Left lung (tissue), 4 donors: ENCODE measurements at regions not wholly inside any gene's neighbourhood (a gene's known extent, or its start where the extent isn't known, plus 50 kb on each side); places are given as distances from the start of the nearest gene placed in this dataset.

Experiments used
- ATAC-seq: fragments of 200-7000 bp; cut with Tn5 transposase; one replicate; pipeline ENCODE4 v1.9.1; 2020; ENCODE audit warnings: moderate library complexity
- DNase-seq, 4 donors: peaks; one replicate each; pipeline ENCODE4 v3.0.0-alpha.2; 2013 to 2020
- H3K27ac ChIP-seq, 2 donors: fragments of 200-600 bp; sonication (generic) in 1 of 2; one replicate each; pipeline versions ENCODE4 v1.5.0 to v1.8.0; 2020 to 2021
- H3K27me3 ChIP-seq, 2 donors: fragments of 200-600 bp; sonication (generic) in 1 of 2; one replicate each; pipeline versions ENCODE4 v1.5.0 to v1.8.0; 2020 to 2021
- H3K36me3 ChIP-seq, 2 donors: fragments of 200-600 bp; sonication (generic) in 1 of 2; one replicate each; pipeline versions ENCODE4 v1.5.0 to v1.8.0; 2020 to 2021
- H3K4me1 ChIP-seq, 2 donors: fragments of 200-600 bp; one replicate each; pipeline ENCODE4 v1.8.0; 2021
- H3K4me3 ChIP-seq, 2 donors: fragments of 200-600 bp; sonication (generic) in 1 of 2; one replicate each; pipeline versions ENCODE4 v1.5.0 to v1.8.0; 2020 to 2021; ENCODE audit warnings: mild to moderate bottlenecking in 1 of 2
- H3K9me3 ChIP-seq, 2 donors: fragments of 200-600 bp; sonication (generic) in 1 of 2; one replicate each; pipeline versions ENCODE4 v1.5.0 to v1.8.0; 2020 to 2021
- intact Hi-C, 2 donors: fragments of 100-400 bp; cut with DNase I; formaldehyde crosslinking; loops; one replicate each; pipeline versions ENCODE4 v1.11.2 to v1.14.2; 2022
- TF ChIP-seq, protein P1 (sequence below), 2 donors: fragments of 200-600 bp; sonication (generic) in 1 of 2; IDR thresholded peaks; one replicate each; pipeline versions ENCODE4 v1.5.0 to v1.8.0; 2021; ENCODE audit warnings: antibody characterized with exemption in 2 of 2
- donor health status: DM: no; HTN: yes; CAD: no.
- donor health status: DM: no; HTN: no; CAD: no.

DNA sequence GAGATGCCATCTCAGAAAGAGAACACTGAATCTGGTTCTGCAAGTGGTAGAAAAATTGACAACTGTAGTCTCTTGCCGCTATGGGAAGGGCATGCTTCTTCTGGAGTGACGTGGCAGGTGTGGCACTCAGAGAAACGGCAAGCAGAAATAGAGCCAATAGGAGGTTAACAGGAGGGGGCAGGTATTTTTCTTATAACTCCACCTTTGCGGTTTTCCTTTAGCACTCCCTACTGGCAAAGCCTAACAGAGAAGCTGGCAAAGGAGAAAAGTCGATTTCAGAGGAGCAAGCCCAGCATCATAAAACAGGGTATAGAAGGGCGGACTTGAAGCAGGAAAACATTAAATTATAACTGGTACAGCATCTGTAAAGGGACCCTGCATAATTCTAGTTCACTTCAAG lies 1382.2 kb downstream of the PCDH18 start:
- Histone ChIP-seq H3K9me3 (peaks cover 0 to 12% of the 10 kb centered on the region in 2 donors), H3K4me1 (no peaks in the 10 kb centered on the region), H3K4me3 (no peak overlapping the region), H3K36me3 (no peaks in the 10 kb centered on the region), H3K27me3 (no peaks in the 10 kb centered on the region), H3K27ac (no peak overlapping the region)
- ATAC-seq (no peak), DNase-seq (no peak)
- intact Hi-C loops = no loop called here
- TF ChIP-seq, protein P1, sequence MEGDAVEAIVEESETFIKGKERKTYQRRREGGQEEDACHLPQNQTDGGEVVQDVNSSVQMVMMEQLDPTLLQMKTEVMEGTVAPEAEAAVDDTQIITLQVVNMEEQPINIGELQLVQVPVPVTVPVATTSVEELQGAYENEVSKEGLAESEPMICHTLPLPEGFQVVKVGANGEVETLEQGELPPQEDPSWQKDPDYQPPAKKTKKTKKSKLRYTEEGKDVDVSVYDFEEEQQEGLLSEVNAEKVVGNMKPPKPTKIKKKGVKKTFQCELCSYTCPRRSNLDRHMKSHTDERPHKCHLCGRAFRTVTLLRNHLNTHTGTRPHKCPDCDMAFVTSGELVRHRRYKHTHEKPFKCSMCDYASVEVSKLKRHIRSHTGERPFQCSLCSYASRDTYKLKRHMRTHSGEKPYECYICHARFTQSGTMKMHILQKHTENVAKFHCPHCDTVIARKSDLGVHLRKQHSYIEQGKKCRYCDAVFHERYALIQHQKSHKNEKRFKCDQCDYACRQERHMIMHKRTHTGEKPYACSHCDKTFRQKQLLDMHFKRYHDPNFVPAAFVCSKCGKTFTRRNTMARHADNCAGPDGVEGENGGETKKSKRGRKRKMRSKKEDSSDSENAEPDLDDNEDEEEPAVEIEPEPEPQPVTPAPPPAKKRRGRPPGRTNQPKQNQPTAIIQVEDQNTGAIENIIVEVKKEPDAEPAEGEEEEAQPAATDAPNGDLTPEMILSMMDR (IDR thresholded peaks at IDR 0.05) = no peak

DNA sequence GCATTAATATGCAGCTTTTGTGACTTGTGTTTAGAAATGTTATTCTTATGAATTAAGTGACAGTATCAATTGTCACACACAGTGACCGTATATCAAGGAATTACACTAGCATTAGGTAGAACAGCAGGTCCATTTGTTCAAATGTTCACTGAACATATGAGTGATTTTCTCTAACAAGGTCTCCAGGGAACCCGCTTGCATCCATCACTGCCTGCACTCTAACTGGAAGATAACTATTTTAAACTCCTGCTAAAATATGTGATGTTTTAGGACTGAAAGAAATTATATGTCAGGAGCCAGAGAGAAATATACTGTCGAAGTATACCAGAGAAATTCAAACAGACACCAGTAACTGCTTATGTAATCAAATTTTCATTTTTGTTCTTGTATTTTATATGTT lies 1395.7 kb downstream of the PCDH18 start:
- ATAC-seq (no peak), DNase-seq (no peak)
- H3K9me3 ChIP-seq = no peaks in the 10 kb centered on the region
- intact Hi-C loops = no loop called here
- H3K4me1 ChIP-seq = no peaks in the 10 kb centered on the region
- TF ChIP-seq, protein P1 (IDR thresholded peaks at IDR 0.05) = no peak
- no peak overlapping the region for H3K4me3 ChIP-seq
- H3K27ac ChIP-seq = no peak overlapping the region
- H3K27me3 ChIP-seq = no peaks in the 10 kb centered on the region
- no peaks in the 10 kb centered on the region for H3K36me3 ChIP-seq

DNA sequence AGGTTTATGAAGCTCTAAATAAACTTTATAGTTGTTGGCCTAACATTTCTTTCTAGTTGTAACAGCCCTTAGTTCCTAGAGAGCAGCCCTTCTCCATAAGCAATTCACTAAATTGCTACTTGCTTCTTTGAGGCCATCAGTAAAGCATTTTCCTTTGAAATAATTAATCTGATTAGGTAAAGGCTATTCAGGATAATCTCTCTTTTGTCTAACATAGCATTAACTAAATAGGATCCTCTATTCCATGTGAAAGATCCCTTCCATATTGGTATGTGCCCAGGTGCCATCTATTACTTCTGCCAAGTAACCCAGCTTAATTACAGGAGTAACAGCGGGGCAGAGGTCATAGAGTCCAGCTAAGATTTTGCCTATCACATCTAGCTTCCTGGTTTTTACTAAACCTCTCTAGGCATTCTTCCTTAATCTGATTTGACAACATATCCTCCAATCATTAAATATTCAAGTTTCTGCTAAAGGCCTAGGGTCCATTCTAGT lies 1408.0 kb downstream of the PCDH18 start:
- Histone ChIP-seq H3K27ac (no peak overlapping the region), H3K4me1 (no peaks in the 10 kb centered on the region), H3K27me3 (no peaks in the 10 kb centered on the region), H3K9me3 (no peaks in the 10 kb centered on the region), H3K4me3 (no peak overlapping the region), H3K36me3 (no peaks in the 10 kb centered on the region)
- intact Hi-C loops = no loop called here
- TF ChIP-seq, protein P1 (IDR thresholded peaks at IDR 0.05) = no peak
- DNase-seq (no peak), ATAC-seq (no peak)

DNA sequence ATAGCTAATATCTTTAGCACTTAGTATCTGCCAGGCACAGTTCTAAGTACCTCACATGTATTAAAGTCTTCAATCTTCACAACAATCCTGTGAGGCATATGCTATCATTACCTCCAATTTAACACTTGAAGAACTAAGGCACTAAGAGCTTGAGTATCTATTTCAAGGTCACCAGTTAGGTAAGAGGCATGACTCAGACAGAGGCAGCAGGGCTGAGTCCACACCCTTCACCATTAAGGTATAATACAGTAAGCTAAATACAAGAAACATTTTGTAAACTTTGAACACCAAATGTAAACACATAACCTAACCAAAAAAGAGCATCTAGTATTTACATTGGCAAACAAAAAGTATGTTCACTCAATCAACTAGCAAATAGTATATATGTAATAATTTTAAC lies 1410.9 kb downstream of the PCDH18 start:
- H3K4me3 ChIP-seq = no peak overlapping the region
- no peaks in the 10 kb centered on the region for H3K9me3 ChIP-seq
- ATAC-seq (peak; percentile 39), DNase-seq (no peak)
- H3K4me1 ChIP-seq = no peaks in the 10 kb centered on the region
- intact Hi-C loops = no loop called here
- TF ChIP-seq, protein P1 (IDR thresholded peaks at IDR 0.05) = no peak
- no peaks in the 10 kb centered on the region for H3K36me3 ChIP-seq
- H3K27ac ChIP-seq = no peak overlapping the region
- H3K27me3 ChIP-seq = no peaks in the 10 kb centered on the region

DNA sequence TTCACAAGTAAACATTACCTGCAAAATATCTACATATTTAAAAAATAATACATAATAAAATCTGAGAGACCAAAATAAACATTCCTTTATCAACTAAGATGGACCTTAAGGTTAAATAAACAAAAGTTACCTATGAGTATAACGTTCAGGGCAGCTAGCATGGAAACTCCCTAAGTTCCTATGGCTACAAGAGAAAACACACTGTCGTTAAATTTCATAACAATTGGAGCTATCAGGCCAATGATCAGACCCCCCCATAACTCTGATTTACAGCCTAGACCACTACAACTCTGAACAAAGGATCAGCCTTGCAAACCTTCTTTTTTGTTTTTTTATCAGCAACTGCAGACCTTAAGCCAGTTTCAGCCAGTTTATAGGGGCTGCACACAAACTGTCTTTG lies 1418.4 kb downstream of the PCDH18 start:
- no peaks in the 10 kb centered on the region for H3K9me3 ChIP-seq
- intact Hi-C loops = no loop called here
- H3K4me1 ChIP-seq = no peaks in the 10 kb centered on the region
- H3K27me3 ChIP-seq = no peaks in the 10 kb centered on the region
- no peak overlapping the region for H3K4me3 ChIP-seq
- no peaks in the 10 kb centered on the region for H3K36me3 ChIP-seq
- no peak for ATAC-seq
- TF ChIP-seq, protein P1 (IDR thresholded peaks at IDR 0.05) = no peak
- no peak for DNase-seq
- no peak overlapping the region for H3K27ac ChIP-seq
